NB4 (cell line): ENCODE measurements at regions not wholly inside any gene's neighbourhood (a gene's known extent, or its start where the extent isn't known, plus 50 kb on each side); places are given as distances from the start of the nearest gene placed in this dataset.

Experiments used
- CTCF ChIP-seq: IDR thresholded peaks from one replicate; pipeline ENCODE4 v1.5.1; 2012; ENCODE audit warnings: low read depth, low read length
- POLR2A ChIP-seq: IDR thresholded peaks from 2 replicates; pipeline ENCODE4 v1.6.1; 2011; ENCODE audit warnings: mild to moderate bottlenecking; ENCODE audit not compliant: insufficient read length; ENCODE audit errors: extremely low read depth

DNA sequence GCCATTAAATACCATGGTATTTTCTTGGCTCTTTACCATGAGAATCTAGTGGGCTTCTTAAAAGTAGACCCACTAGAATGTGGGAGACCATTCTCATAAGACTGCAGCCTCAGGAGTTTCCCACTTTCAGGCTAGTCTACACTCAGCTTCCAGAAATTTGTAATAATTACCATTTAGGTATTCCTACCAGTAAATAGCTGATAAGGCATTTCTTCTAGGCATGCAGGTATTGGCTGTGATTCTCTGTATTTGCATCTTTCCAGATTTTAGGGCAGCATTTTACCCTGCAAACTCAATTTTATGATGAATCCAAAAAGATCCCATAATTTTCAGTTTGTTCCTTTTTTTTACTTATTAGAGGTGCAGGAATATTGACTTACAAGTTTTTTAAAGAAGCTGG lies 496.6 kb downstream of the TRAM1L1 start:
- TF ChIP-seq CTCF, result no peak
- TF ChIP-seq POLR2A, result no peak
